ENCODE measurements at regions not wholly inside any gene's neighbourhood (a gene's known extent, or its start where the extent isn't known, plus 50 kb on each side); places are given as distances from the start of the nearest gene placed in this dataset.

DNA sequence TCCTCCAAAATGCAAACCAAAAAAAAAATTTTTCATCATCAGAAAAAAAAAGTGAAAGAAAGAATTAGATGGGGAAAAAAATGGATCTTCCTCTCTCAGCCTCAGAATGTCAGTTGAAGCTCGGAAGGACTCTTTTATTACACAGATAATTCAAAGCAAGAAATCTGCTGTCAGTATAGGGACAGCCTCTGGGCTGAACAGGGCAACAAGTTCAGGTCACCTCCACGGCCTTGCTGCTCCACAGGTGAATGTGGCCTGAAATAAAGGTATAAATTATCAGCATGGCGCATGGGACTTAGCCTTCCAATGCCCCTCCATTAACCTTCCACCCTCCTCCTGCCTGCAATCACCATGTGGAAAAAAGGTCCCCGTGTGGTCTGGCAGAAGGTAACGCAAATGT is 316.8 kb upstream of the POU3F3 start:
- DNase-seq (ENCODE audit: low spot score): no peak

DNA sequence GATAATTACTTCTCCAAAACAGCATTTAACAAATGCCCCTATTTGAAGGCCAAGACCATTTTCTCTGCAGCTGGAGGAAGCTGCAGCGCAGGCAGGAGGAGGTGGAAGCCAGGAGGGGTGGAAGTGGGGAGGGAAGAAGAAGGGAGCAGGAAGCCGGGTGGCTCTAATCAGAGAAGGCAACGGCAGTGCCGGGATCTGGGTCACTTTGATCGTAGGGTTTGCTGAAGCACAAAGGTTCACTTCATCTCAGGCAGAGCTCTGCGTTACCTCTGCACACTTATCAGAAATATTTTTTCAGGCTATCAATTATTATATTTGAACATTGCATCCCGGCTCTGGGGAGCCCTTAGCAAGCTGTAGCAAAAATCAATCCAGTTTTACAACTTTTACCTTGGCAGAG is 315.8 kb upstream of the POU3F3 start:
- no peak for DNase-seq (ENCODE audit: low spot score)

DNA sequence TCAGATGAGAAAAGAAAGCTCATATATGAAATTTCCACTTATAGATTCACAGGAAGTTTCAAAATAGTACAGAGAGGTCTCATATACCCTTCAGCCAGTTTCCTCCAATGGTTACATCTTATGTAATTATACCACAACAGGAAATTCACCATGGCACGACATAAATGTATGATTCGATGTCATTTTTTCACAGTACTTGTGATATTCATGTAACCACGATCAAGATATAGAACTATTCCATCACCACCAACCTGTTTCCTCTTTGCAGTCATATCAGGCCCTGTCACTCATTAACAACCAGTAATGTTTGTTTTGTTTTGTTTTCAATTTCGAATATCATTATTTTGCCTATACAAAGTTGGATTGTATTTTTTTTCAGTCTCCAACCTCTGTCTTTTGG is 314.3 kb upstream of the POU3F3 start:
- no peak for DNase-seq (ENCODE audit: low spot score)

DNA sequence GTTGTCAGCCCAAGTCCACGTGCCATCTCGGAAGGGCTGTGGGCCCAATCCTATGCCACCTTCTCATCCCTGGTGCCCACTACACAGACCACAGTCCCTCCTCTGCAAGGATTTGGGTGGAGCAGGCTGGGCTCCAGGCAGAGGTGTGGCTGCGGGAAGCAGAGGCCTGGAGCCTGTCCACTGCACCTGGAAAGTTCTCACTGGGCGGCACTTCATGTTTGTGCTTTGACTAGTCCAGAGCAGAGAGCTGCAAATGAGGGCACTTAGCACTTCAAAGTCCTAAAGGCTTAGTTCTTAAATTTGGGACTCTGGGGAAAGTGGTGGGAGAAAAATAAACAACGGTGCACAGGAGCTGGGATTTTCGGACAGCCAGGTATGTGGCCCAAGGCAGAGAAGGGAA is 308.9 kb upstream of the POU3F3 start:
- no peak for DNase-seq (ENCODE audit: low spot score)

DNA sequence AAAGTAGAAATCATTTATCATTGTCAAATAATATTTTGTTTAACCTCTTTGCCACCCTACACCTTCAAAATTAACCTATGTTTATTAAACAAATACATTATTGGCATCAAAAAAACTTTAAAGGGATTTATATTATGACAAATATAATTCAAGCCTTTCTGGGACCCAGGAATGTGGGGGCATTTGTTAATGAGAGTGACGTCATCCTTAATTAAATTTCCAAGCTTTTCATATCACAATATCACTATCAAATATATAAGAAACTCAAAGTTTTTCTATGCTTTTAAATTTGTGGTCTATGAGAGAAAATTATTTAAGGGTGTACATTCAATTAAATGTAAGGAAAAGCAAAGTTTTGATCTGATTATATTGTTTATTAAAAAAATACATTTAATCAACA is 307.4 kb upstream of the POU3F3 start:
- no peak for DNase-seq (ENCODE audit: low spot score)

DNA sequence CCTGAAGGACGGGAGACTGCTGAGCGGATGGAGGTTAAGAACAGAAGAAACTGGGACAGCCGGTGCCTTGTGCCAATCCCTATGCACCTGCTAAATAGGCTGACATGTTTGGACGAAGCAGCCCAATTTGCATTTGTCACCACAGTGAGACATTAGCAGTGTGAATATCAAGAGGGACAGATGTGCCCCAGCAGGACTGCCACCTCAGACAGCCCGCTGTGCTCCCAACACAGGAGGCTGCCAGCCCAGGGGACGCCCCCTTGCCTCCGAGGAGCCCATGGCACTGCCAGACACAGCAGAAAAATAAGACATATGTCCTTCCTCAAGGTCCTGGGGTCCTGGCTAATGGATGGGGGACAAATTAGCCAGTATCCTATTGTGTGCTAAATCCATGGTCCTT is 306.7 kb upstream of the POU3F3 start:
- DNase-seq (ENCODE audit: low spot score): no peak

DNA sequence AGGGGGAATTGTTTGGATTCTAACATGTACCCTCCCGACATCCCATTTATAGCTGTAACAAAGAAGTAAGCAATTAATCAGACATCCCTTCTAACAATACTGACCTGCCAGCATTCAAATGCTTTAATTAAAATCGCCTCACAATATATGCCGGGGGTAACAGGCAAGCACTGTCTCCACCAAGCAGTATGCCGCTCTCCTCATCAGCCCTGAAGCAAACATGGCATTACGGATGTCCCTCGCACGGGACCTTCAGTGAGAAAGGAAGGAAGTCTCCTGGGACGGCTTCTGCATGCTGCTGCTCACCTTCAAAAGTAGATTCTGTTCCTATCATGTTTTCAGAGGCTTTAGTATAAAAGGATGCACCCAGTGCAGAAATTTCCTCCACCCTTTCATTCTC is 292.7 kb upstream of the POU3F3 start:
- DNase-seq (ENCODE audit: low spot score): no peak

DNA sequence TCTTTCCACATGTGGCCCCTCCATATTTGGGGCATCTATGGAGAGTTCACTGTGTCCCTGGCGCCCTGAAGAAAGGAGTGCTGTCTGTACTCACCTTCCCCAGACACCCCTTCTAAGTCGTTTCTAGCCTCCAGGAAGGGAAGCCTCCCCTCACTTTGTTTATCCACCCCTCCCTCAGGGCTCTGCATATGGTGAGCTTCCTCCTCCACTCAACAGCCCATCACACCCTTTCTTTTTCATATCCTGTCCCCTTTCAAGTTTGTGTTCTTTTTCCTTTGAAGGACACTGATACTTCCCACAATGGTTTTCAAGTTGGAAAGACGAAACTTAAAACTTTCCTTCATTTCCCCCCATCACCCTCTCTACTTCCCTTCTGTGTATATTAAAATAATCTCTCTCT is 291.4 kb upstream of the POU3F3 start:
- no peak for DNase-seq (ENCODE audit: low spot score)

DNA sequence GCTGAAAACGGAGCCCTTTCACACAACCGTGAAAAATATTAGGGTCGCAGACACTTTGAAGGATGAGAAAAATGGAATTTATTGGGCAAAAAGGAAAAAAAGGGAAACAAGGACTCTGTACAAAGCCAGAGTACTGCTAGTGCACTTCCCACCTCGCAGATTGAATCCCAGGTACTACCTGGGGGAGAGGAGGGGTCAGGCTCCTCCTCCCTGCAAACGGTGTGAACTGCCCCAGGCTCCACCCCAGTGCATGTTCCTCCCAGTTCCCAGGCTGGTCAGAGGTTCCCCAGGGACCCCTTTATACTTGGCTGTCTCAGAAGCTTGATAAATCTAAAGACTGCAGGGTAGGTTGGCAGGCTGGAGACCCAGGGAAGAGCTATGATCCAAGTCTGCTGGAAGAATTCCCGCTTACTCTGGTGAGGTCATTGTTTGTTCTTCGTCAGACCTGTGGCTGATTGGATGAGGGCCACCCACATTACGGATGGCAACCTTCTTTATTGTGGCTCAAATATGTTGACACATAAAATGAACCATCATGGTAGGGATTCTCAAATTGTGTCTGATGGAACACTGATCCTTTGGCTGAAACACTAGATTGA is 290.4 kb upstream of the POU3F3 start:
- no peak for DNase-seq (ENCODE audit: low spot score)

DNA sequence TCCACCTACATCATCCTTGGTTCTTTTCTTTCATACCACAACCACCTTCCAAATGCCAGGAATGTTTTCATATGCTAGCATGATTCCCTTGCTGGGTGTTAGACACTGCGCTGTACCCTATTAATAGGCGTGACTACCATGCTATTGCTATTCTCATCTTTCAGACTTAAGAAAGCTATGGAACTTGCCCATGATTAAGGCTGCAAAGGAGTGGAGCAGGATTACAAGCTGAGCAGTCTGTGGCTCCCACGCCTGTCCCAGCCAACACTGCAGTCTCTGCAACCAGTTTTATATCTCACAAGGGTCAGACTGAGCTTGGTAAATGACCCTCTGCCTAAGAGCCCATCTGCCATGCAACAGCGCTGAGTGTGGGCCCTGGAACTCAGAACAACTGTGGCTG is 285.7 kb upstream of the POU3F3 start:
- DNase-seq (ENCODE audit: low spot score): no peak

DNA sequence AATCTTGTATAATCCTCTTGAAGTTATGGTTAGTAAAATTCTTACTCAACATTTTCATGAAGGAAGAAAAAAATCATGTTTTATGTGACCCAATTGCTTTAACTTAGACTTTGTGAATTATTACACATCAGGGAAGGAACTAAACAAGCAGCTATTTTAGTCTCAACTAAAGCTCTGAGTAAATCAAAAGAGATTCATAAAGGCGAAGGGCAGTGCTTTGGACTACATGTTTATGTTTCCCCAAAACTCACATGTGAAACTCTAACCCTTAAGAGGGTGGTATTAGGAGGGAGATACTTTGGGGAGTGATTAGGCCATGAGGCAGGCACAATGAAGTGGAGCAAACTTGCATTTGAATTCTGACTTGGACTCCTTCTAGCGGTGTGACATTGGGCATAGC is 283.7 kb upstream of the POU3F3 start:
- no peak for DNase-seq (ENCODE audit: low spot score)

DNA sequence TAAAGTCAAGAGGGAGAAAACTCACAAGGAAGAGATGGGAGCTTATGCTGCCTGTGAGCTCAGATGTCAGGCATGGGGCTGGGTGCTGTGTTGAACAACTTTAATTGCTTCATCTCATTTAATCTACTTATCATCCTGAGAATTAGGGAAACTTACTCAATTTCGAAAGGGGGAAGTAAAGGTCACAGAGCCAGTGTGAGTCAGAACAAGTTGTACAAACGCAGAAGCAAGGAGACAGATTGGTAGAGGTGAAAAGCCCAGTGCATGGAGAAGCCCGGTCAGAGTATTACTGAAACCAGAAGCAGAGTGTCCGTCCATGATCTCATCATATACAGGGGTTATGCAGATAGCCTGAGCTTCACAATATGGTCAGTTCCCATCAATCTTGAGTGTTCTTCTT is 281.1 kb upstream of the POU3F3 start:
- no peak for DNase-seq (ENCODE audit: low spot score)

DNA sequence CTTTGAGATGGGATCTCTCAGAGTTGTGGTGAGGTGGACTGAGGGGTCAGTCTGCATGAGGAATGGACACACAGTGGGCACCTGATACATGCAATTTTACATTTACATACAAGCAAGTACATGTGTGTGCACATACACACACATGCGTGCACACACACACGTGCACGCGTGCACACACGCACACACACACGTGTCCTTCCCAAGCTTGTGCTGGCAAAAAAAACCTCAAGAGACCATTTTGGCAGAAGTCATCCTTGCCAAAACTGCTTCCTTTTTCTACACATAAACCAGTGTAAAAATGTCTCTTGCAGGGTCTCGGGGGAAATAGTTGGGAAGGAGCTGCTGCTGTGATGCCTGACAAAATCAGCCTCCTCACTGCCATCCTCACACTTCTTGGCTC is 279.5 kb upstream of the POU3F3 start:
- DNase-seq (ENCODE audit: low spot score): no peak

DNA sequence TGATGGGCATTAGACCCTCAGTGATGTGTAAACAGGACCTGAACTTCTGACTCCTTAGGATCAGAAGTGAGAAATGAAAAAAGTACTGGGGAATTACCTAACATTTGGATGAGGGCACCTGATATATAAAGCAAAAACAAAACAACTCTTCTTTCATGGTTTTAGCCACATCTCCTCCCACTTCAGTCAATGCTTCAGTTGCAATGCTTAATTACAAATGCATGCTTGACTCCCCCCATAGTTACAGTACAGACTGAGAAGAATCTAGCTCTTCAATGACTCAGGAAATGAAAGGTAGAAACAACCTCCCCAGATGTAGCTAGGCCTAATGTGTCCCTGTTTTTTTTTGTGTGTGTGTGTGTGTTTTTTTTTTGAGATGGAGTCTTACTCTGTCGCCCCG is 276.8 kb upstream of the POU3F3 start:
- DNase-seq (ENCODE audit: low spot score): no peak

DNA sequence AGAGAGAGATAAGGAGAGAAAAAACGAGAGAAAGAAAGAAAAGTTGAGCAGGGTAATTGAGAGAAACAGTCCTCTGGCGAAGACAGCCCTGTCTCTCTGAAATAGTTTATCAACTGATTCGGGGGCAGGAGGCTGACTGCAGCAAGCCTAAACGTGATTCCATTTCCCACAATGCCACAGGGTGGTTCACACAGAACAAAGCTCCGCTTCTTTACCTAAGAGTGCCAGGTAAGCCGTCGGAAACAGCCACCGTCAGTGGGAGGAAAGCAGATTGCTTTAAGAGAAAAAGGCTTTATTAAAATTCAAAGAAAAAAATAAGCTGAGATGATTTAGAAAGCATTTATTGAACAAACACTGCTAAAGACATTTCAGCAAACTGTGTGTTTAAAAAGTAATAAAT is 271.4 kb upstream of the POU3F3 start:
- DNase-seq (ENCODE audit: low spot score): no peak

DNA sequence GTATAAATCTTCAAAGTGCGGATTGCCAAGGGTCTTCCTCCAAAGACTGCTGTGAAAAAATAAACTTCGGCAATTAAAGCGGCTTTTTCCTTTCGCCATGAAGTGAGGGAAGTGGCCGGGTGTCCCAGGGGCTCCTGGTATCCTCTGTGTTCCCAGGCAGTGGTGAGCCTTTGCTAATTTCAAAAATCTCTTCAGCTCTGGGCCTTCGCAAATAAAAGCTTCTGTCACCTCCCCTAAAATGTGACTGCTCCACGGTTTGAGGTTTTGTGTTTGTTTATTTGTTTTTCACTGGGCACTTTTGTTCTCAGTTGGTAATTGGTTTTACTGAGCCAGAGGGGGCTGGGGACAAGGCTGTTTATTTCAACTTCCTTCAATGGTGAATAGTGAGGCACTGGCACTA is 270.1 kb upstream of the POU3F3 start:
- peak; percentile 20 for DNase-seq (ENCODE audit: low spot score)

DNA sequence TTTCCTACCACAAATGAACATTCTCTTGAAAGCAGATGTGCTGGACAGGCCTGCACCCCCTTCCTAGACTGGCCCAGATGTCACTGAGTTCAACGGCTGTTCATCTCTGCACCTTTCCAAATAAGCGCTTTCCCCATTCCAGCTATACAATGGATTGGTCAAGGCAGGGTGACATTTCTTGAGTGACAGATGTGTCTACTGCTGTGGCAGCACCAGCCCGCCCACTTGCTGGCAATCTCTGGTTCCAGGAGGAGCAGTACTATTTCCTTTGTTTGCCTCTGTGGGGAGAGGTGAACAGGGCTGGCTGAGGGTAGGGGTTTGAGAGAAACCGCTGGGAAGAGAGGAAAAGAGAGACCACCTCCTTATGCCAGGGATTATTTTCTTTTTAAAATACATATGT is 269.5 kb upstream of the POU3F3 start:
- no peak for DNase-seq (ENCODE audit: low spot score)

DNA sequence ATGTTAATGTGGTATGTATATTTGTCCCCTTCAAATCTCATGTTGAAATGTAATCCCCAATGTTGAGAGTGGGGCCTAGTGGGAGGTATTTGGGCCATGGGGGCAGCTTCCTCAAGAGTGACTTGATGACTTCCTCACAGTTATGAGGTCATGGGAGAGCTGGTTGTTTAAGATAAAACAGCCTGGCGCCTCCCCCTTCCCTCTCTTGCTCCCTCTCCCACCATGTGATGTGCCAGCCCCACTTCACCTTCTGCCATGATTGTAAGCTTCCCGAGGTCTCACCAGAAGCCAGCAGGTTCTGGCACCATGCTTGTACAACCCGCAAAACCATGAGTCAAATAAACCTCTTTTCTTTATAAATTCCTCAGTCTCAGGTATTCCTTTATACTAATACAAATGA is 258.3 kb upstream of the POU3F3 start:
- no peak for DNase-seq (ENCODE audit: low spot score)

DNA sequence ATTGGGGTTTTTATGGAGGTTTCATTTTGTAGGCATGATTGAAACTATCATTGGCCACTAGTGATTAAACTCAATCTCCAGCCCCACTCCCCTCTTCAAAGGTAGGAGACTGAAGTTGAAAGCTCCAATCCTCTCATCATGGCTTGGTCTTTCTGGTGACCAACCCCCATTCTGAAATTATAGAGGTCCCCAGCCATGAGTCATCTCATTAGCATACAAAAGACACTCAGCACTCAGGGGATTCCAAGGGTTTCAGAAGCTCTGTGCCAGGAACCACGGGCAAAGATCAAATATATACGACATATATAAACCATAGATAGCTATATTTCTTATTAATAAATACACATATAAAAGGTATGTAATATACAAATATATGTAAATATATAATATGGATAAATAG is 256.0 kb upstream of the POU3F3 start:
- DNase-seq (ENCODE audit: low spot score): no peak

DNA sequence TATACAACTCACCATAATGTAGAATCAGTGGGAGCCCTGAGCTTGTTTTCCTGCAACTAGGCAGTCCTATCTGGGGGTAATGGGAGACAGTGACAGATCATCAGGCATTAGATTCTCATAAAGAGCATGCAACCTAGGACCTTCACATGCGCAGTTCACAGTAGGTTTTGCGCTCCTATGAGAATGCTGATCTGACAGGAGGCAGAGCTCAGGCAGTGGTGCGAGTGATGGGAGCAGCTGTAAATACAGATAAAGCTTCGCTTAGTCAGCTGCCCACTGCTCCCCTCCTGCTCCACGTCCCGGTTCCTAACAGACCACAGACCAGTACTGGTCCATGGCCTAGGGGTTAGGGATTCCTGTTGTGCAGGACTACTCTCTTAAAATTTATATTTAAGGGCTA is 255.3 kb upstream of the POU3F3 start:
- DNase-seq (ENCODE audit: low spot score): no peak

DNA sequence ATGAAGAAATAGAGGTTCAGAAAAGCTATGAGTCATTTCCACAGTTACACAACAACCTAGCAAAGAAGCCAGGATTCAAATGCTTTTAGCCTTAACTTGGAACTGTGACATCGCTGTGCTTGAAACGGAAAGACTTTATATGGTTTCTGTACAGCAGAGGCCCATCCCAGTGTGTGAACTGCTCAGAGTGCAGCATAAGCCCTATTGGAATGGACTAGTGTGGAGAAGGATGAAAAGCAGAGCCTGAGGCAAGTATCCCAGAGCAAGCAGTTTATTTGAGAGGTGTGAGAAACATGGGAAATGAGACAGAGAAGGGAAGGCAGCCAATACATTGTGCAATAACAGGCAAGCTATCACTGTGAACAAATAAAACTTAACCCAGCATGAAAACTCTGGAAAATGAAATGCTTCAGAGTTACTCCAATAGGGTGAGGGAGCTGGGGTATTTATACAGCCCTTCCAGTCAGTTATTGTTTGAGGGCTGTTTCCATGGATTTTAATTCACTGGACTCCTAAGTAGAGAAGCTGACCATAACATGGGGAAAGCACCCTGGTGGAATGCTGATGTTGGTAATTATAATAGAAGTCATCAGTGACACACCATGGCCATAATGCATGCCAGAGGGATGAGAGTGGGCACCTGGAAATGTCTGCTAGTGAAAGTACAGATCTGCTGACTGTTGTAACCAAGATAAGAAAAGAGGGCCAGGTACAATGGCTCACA is 254.0 kb upstream of the POU3F3 start:
- no peak for DNase-seq (ENCODE audit: low spot score)

DNA sequence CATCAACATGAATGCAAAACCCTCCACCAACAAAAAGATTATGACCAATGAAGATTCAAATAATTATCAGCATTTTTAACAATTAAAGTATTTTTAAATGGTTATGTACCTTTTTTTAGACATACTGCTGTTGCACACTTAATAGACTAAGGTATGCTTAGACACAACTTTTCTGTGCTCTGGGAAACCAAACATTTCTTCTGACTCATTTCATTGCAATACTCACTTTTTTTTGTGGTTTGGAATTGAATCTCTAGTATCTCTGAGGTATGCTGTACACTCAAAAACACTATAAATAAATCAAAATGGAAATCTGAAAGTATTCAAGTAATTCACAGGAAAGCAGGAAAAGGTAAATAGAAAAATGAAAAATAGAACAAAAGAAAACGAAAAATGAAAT is 247.9 kb upstream of the POU3F3 start:
- no peak for DNase-seq (ENCODE audit: low spot score)

DNA sequence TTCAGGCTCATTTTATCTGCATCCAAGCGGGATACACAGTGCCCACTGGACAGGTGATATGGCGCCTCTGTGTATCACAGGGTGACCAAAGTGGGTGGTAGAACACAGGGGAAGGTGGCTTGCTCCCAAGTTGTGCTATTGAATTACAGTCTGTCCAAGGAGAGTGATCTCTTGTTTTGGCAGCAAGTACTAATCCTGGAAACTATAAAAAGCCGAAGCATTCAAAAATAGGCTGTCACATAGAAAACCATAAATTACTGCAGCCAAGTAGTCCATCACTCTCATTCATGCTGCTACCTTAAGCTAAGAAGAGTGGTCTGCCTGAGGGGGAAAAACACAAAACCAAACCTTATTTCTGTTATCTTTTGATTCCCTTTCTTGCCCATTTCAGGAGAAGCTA is 237.1 kb upstream of the POU3F3 start:
- peak; percentile 14 for DNase-seq (ENCODE audit: low spot score)

DNA sequence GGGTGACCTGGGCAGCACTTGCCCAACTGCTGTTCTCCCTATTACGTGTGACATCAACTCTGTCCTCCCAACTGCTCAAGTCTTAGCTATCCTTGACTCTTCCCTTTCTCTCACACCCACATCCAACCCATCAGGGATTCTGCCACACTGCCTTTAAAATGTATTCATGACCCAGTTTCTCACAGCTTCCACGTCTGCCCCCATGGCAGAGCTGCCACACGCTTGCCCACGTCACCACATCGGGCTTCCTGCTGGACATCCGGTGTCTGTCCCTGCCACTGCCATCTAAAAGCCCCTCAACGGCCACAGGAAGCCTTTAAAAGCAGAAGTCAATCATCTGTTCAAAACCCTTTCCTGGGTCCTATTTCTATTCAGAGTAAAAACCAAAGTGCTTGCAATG is 233.1 kb upstream of the POU3F3 start:
- DNase-seq (ENCODE audit: low spot score): no peak

All from putamen (tissue), 1 donor.